AG09309 (cell line): ENCODE measurements at regions not wholly inside any gene's neighbourhood (a gene's known extent, or its start where the extent isn't known, plus 50 kb on each side); places are given as distances from the start of the nearest gene placed in this dataset.

Experiments used
- DNase-seq: peaks from one replicate; pipeline ENCODE4 v3.0.0-alpha.2; 2010; ENCODE audit warnings: low read depth
- H3K4me3 ChIP-seq: 2 replicates; pipeline ENCODE4 v1.5.1; 2011; ENCODE audit warnings: mild to moderate bottlenecking, low read depth, low read length, moderate library complexity; ENCODE audit not compliant: control insufficient read depth
- CTCF ChIP-seq: IDR thresholded peaks from 2 replicates; pipeline ENCODE4 v1.5.1; 2011; ENCODE audit warnings: mild to moderate bottlenecking, low read depth, low read length, inconsistent platforms; ENCODE audit not compliant: insufficient read depth, control insufficient read depth; ENCODE audit errors: missing control alignments

- no peak for DNase-seq
- no peak for TF ChIP-seq CTCF
- no peak overlapping the region for H3K4me3 ChIP-seq
Observed at GRCh38 chr14:45434221-45434620, 181.2 kb upstream of the MIS18BP1 start.

GRCh38 chr14:45426685-45427282 is 173.8 kb upstream of the MIS18BP1 start:
- no peak overlapping the region for H3K4me3 ChIP-seq
- peak; percentile 8 for DNase-seq
- peak; percentile 60 for TF ChIP-seq CTCF

GRCh38 chr14:45406942-45407341 is 153.9 kb upstream of the MIS18BP1 start:
- TF ChIP-seq CTCF, result no peak
- no peak overlapping the region for H3K4me3 ChIP-seq
- DNase-seq, result no peak

GRCh38 chr14:45400950-45401640 is 148.1 kb upstream of the MIS18BP1 start:
- no peak overlapping the region for H3K4me3 ChIP-seq
- DNase-seq, result no peak
- TF ChIP-seq CTCF, result no peak

- DNase-seq, result no peak
- TF ChIP-seq CTCF, result no peak
- no peak overlapping the region for H3K4me3 ChIP-seq
Observed at GRCh38 chr14:45400509-45400908, 147.5 kb upstream of the MIS18BP1 start.

- no peak for TF ChIP-seq CTCF
- DNase-seq, result no peak
- H3K4me3 ChIP-seq, result no peak overlapping the region
Observed at GRCh38 chr14:45381091-45381490, 128.1 kb upstream of the MIS18BP1 start.
